ENCODE measurements at regions not wholly inside any gene's neighbourhood (a gene's known extent, or its start where the extent isn't known, plus 50 kb on each side); places are given as distances from the start of the nearest gene placed in this dataset.

- no peak for TF ChIP-seq POLR2AphosphoS5 (IDR thresholded peaks at IDR 0.05; ENCODE audit: low read depth, low read length)
- TF ChIP-seq TAF1 (IDR thresholded peaks at IDR 0.05; ENCODE audit: borderline replicate concordance, insufficient read depth, low read length), result no peak
- no peak for TF ChIP-seq REST (IDR thresholded peaks at IDR 0.05; ENCODE audit: insufficient read depth in 1 of 2, low read depth in 2 of 2, low read length in 2 of 2)
Observed at GRCh38 chr15:93180656-93181055, 91.6 kb upstream of the RGMA start.

All from PFSK-1 (cell line).